PC-3 (cell line): ENCODE measurements at regions not wholly inside any gene's neighbourhood (a gene's known extent, or its start where the extent isn't known, plus 50 kb on each side); places are given as distances from the start of the nearest gene placed in this dataset.

Experiments used
- CTCF ChIP-seq: fragments of 300-600 bp; sonication (generic); conservative IDR thresholded peaks from 2 replicates; pipeline ENCODE4 v1.5.1; 2017; ENCODE audit warnings: antibody characterized with exemption, low read depth, mild to moderate bottlenecking, low read length
- EZH2 ChIP-seq: fragments of 300-600 bp; sonication (generic); IDR thresholded peaks from one replicate; pipeline ENCODE4 v1.6.1; 2017; ENCODE audit warnings: antibody characterized with exemption, mild to moderate bottlenecking, low read length; ENCODE audit not compliant: unreplicated experiment

DNA sequence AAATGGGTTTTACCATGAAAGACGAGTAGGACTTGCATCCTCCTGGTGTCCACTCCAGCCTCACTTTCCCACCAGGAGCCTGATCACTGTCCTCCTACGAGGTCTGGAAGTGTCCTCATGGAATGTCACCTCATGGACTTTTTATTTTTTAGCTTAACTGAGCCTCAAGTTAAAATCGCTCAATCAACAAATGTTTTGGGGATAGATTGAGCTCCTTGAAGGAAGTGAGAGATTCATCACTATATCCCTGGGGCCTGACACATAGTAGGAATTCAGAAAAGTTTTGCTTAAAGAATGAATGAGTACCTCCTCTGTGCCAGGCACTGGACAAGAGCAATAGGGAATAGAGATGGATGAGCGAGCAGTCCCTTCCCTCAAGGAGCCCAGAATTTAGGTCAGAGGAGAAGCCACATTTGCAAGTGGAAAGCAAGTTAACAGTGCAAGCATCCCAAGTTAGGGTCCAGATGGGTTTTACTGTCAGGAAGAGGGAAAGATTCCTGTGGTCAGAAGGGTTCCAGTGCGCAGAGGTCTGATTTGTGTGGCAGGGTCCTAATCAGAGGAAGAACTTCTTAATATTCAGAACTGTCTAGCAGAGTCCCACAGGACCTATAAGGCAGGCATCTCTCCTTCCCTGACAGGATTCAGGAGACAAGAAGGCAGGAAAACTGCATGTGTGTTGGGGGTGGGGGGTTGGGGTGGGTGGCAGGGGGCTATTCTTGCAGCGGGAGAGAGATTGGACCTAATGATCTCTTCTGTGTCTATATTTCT, 67.0 kb downstream of the MYCN start:
- TF ChIP-seq CTCF (no peak), EZH2 (no peak)
